Right atrium auricular region (tissue), 2 donors: ENCODE measurements at regions not wholly inside any gene's neighbourhood (a gene's known extent, or its start where the extent isn't known, plus 50 kb on each side); places are given as distances from the start of the nearest gene placed in this dataset.

Source experiments
- DNase-seq: peaks from one replicate; pipeline ENCODE4 v3.0.0-alpha.2; 2019; ENCODE audit warnings: low spot score
- H3K27ac ChIP-seq, 2 donors: fragments of 200-600 bp; sonication (generic); 1 replicate in 1 of 2; 2 replicates in 1 of 2; pipeline ENCODE4 v1.5.1; 2016 to 2019
- H3K27me3 ChIP-seq, 2 donors: fragments of 200-600 bp; sonication (generic); one replicate each; pipeline versions ENCODE4 v1.5.1 to v1.6.0; 2017 to 2019
- H3K36me3 ChIP-seq: fragments of 200-600 bp; sonication (generic); one replicate; pipeline ENCODE4 v1.5.1; 2016
- H3K4me1 ChIP-seq, 2 donors: fragments of 200-600 bp; sonication (generic); one replicate each; pipeline versions ENCODE4 v1.5.1 to v1.6.0; 2017 to 2019
- H3K4me3 ChIP-seq, 2 donors: fragments of 200-600 bp; sonication (generic); 1 replicate in 1 of 2; 2 replicates in 1 of 2; pipeline ENCODE4 v1.5.1; 2017 to 2019; ENCODE audit warnings: mild to moderate bottlenecking in 1 of 2, moderate library complexity in 1 of 2
- H3K9me3 ChIP-seq, 2 donors: fragments of 200-600 bp; sonication (generic); one replicate each; pipeline ENCODE4 v1.5.1; 2019
- CTCF ChIP-seq, 2 donors: fragments of 200-600 bp; sonication (generic); IDR thresholded peaks; one replicate each; pipeline ENCODE4 v1.5.1; 2019; ENCODE audit warnings: antibody characterized with exemption in 2 of 2

GRCh38 chr4:97142893-97143292 lies 1000.4 kb downstream of the STPG2 start:
- Histone ChIP-seq H3K27ac (no peak overlapping the region), H3K27me3 (no peaks in the 10 kb centered on the region), H3K9me3 (no peaks in the 10 kb centered on the region), H3K4me1 (no peaks in the 10 kb centered on the region), H3K36me3 (no peaks in the 10 kb centered on the region), H3K4me3 (no peak overlapping the region)
- TF ChIP-seq CTCF (IDR thresholded peaks at IDR 0.05), result no peak
- no peak for DNase-seq

GRCh38 chr4:97144199-97144598 lies 999.1 kb downstream of the STPG2 start:
- H3K27ac ChIP-seq, result no peak overlapping the region
- no peaks in the 10 kb centered on the region for H3K9me3 ChIP-seq
- no peak for DNase-seq
- no peaks in the 10 kb centered on the region for H3K27me3 ChIP-seq
- no peak for TF ChIP-seq CTCF (IDR thresholded peaks at IDR 0.05)
- no peaks in the 10 kb centered on the region for H3K4me1 ChIP-seq
- H3K4me3 ChIP-seq, result no peak overlapping the region
- H3K36me3 ChIP-seq, result no peaks in the 10 kb centered on the region

- TF ChIP-seq CTCF (IDR thresholded peaks at IDR 0.05), result no peak
- no peak for DNase-seq
These were observed 992.3 kb downstream of the STPG2 start for GRCh38 chr4:97150966-97151365.

GRCh38 chr4:97152149-97152548 lies 991.1 kb downstream of the STPG2 start:
- no peaks in the 10 kb centered on the region for H3K36me3 ChIP-seq
- H3K27ac ChIP-seq, result no peak overlapping the region
- no peaks in the 10 kb centered on the region for H3K9me3 ChIP-seq
- no peak for TF ChIP-seq CTCF (IDR thresholded peaks at IDR 0.05)
- no peak for DNase-seq
- no peak overlapping the region for H3K4me3 ChIP-seq
- no peaks in the 10 kb centered on the region for H3K27me3 ChIP-seq
- no peaks in the 10 kb centered on the region for H3K4me1 ChIP-seq

More at GRCh38 chr4:97150966-97151365, 992.3 kb downstream of the STPG2 start:
- Histone ChIP-seq H3K27me3 (no peaks in the 10 kb centered on the region), H3K36me3 (no peaks in the 10 kb centered on the region), H3K4me3 (no peak overlapping the region), H3K9me3 (no peaks in the 10 kb centered on the region), H3K4me1 (no peaks in the 10 kb centered on the region), H3K27ac (no peak overlapping the region)

GRCh38 chr4:97153042-97153441 lies 990.2 kb downstream of the STPG2 start:
- TF ChIP-seq CTCF (IDR thresholded peaks at IDR 0.05), result no peak
- Histone ChIP-seq H3K27ac (no peak overlapping the region), H3K9me3 (no peaks in the 10 kb centered on the region), H3K4me3 (no peak overlapping the region), H3K27me3 (no peaks in the 10 kb centered on the region), H3K36me3 (no peaks in the 10 kb centered on the region), H3K4me1 (no peaks in the 10 kb centered on the region)
- no peak for DNase-seq

GRCh38 chr4:97159625-97160024 lies 983.7 kb downstream of the STPG2 start:
- TF ChIP-seq CTCF (IDR thresholded peaks at IDR 0.05), result no peak
- DNase-seq, result no peak
- no peak overlapping the region for H3K27ac ChIP-seq
- no peaks in the 10 kb centered on the region for H3K27me3 ChIP-seq
- H3K4me3 ChIP-seq, result no peak overlapping the region
- no peaks in the 10 kb centered on the region for H3K36me3 ChIP-seq
- peaks cover 0 to 2% of the 10 kb centered on the region in 2 donors for H3K9me3 ChIP-seq
- H3K4me1 ChIP-seq, result no peaks in the 10 kb centered on the region
